HepG2 (cell line): ENCODE measurements at regions not wholly inside any gene's neighbourhood (a gene's known extent, or its start where the extent isn't known, plus 50 kb on each side); places are given as distances from the start of the nearest gene placed in this dataset.

Experiments used
- CTCF ChIP-seq: sonication (generic); formaldehyde crosslinking; IDR thresholded peaks from 2 replicates; pipeline ENCODE4 v1.5.0; 2020; ENCODE audit warnings: mild to moderate bottlenecking, missing genetic modification reagents, moderate library complexity
- ETV6 ChIP-seq: sonication (generic); formaldehyde crosslinking; conservative IDR thresholded peaks from 2 replicates; pipeline ENCODE4 v1.4.0; 2020; ENCODE audit warnings: missing genetic modification reagents
- MAFF ChIP-seq: IDR thresholded peaks from 2 replicates; pipeline ENCODE4 v1.6.1; 2011; ENCODE audit warnings: low read depth, low read length, improper control_type of control experiment
- MYNN ChIP-seq: sonication (generic); formaldehyde crosslinking; IDR thresholded peaks from 2 replicates; pipeline ENCODE4 v1.4.0; 2020; ENCODE audit warnings: mild to moderate bottlenecking, low read depth, missing genetic modification reagents
- RAD21 ChIP-seq: fragments of 450-650 bp; formaldehyde crosslinking; IDR thresholded peaks from 2 replicates; pipeline ENCODE4 v1.5.0; 2020; ENCODE audit warnings: mild to moderate bottlenecking
- ZBTB49 ChIP-seq: sonication (generic); formaldehyde crosslinking; IDR thresholded peaks from 2 replicates; pipeline ENCODE4 v1.4.0; 2020; ENCODE audit warnings: missing genetic modification reagents, borderline replicate concordance
- ZNF234 ChIP-seq: sonication (generic); formaldehyde crosslinking; conservative IDR thresholded peaks from 2 replicates; pipeline ENCODE4 v1.5.1; 2020; ENCODE audit warnings: mild to moderate bottlenecking, missing genetic modification reagents
- ZNF317 ChIP-seq: sonication (generic); formaldehyde crosslinking; IDR thresholded peaks from 2 replicates; pipeline ENCODE4 v1.5.0; 2020; ENCODE audit warnings: mild to moderate bottlenecking, missing genetic modification reagents
- ZNF597 ChIP-seq: sonication (generic); formaldehyde crosslinking; IDR thresholded peaks from 2 replicates; pipeline ENCODE4 v1.5.0; 2020; ENCODE audit warnings: missing genetic modification reagents
- TF ChIP-seq, protein P1 (sequence below): sonication (generic); formaldehyde crosslinking; IDR thresholded peaks from 2 replicates; pipeline ENCODE4 v1.4.0; 2020; ENCODE audit warnings: missing genetic modification reagents

GRCh38 chr5:126716861-126717260 is 60.1 kb upstream of the LMNB1 start:
- TF ChIP-seq MAFF = no peak
- TF ChIP-seq ZNF597 (CRISPR knock-in tag) = no peak
- TF ChIP-seq ZBTB49 (CRISPR knock-in tag) = no peak
- TF ChIP-seq MYNN (CRISPR knock-in tag) = no peak
- TF ChIP-seq ZNF234 (CRISPR knock-in tag) = no peak
- no peak for TF ChIP-seq ZNF317 (CRISPR knock-in tag)
- TF ChIP-seq CTCF = no peak
- TF ChIP-seq RAD21 (CRISPR knock-in tag) = no peak
- TF ChIP-seq, protein P1, sequence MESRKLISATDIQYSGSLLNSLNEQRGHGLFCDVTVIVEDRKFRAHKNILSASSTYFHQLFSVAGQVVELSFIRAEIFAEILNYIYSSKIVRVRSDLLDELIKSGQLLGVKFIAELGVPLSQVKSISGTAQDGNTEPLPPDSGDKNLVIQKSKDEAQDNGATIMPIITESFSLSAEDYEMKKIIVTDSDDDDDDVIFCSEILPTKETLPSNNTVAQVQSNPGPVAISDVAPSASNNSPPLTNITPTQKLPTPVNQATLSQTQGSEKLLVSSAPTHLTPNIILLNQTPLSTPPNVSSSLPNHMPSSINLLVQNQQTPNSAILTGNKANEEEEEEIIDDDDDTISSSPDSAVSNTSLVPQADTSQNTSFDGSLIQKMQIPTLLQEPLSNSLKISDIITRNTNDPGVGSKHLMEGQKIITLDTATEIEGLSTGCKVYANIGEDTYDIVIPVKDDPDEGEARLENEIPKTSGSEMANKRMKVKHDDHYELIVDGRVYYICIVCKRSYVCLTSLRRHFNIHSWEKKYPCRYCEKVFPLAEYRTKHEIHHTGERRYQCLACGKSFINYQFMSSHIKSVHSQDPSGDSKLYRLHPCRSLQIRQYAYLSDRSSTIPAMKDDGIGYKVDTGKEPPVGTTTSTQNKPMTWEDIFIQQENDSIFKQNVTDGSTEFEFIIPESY (CRISPR knock-in tag) = no peak
- no peak for TF ChIP-seq ETV6 (CRISPR knock-in tag)
